Smooth muscle cell (in vitro differentiated cells): ENCODE measurements at regions not wholly inside any gene's neighbourhood (a gene's known extent, or its start where the extent isn't known, plus 50 kb on each side); places are given as distances from the start of the nearest gene placed in this dataset.

Source experiments
- DNase-seq: peaks from one replicate; lab custom pipeline; 2025; ENCODE audit not compliant: unreplicated experiment; lab: John Stamatoyannopoulos, UW
- H2AFZ ChIP-seq: fragments of 200-600 bp; sonication (generic); 2 replicates; pipeline ENCODE4 v1.6.0; 2016; ENCODE audit warnings: antibody characterized with exemption, low read depth, mild to moderate bottlenecking
- H3F3A ChIP-seq: fragments of 200-600 bp; sonication (generic); 2 replicates; pipeline ENCODE4 v1.6.0; 2017; ENCODE audit warnings: antibody characterized with exemption, low read depth
- H3K27ac ChIP-seq: fragments of 200-600 bp; sonication (generic); 2 replicates; pipeline ENCODE4 v1.5.1; 2016; ENCODE audit warnings: low read depth, mild to moderate bottlenecking
- H3K27me3 ChIP-seq: fragments of 200-600 bp; sonication (generic); 2 replicates; pipeline ENCODE4 v1.6.1; 2016; ENCODE audit warnings: low read depth, mild to moderate bottlenecking
- H3K36me3 ChIP-seq: fragments of 200-600 bp; sonication (generic); 2 replicates; pipeline ENCODE4 v1.5.1; 2016; ENCODE audit warnings: low read depth
- H3K4me1 ChIP-seq: fragments of 200-600 bp; sonication (generic); 2 replicates; pipeline ENCODE4 v1.5.1; 2016; ENCODE audit warnings: low read depth
- H3K4me2 ChIP-seq: fragments of 200-600 bp; sonication (generic); 2 replicates; pipeline ENCODE4 v1.6.0; 2016; ENCODE audit warnings: mild to moderate bottlenecking
- H3K4me3 ChIP-seq: fragments of 200-600 bp; sonication (generic); 2 replicates; pipeline ENCODE4 v1.5.1; 2016; ENCODE audit warnings: mild to moderate bottlenecking
- H3K79me2 ChIP-seq: fragments of 200-600 bp; sonication (generic); 2 replicates; pipeline ENCODE4 v1.6.0; 2016; ENCODE audit warnings: low read depth, mild to moderate bottlenecking
- H3K9ac ChIP-seq: fragments of 200-600 bp; sonication (generic); 2 replicates; pipeline ENCODE4 v1.6.0; 2016; ENCODE audit warnings: low read depth
- H3K9me3 ChIP-seq: fragments of 200-600 bp; sonication (generic); replicated peaks from 2 replicates; pipeline ENCODE4 v1.5.1; 2016; ENCODE audit warnings: low read depth
- H4K20me1 ChIP-seq: fragments of 200-600 bp; sonication (generic); 2 replicates; pipeline ENCODE4 v1.6.0; 2016; ENCODE audit warnings: low read depth
- WGBS: methylation state at CpG from one replicate; pipeline ENCODE4 v1.1.7; 2016; ENCODE audit warnings: low lambda C conversion rate; 5-methylcytosine and 5-hydroxymethylcytosine counted together
- TF ChIP-seq, protein P1 (sequence below): fragments of 200-600 bp; sonication (generic); IDR thresholded peaks from 2 replicates; pipeline ENCODE4 v1.5.1; 2017; ENCODE audit warnings: borderline replicate concordance, mild to moderate bottlenecking, antibody characterized with exemption; ENCODE audit not compliant: insufficient read depth, poor library complexity, severe bottlenecking

DNA sequence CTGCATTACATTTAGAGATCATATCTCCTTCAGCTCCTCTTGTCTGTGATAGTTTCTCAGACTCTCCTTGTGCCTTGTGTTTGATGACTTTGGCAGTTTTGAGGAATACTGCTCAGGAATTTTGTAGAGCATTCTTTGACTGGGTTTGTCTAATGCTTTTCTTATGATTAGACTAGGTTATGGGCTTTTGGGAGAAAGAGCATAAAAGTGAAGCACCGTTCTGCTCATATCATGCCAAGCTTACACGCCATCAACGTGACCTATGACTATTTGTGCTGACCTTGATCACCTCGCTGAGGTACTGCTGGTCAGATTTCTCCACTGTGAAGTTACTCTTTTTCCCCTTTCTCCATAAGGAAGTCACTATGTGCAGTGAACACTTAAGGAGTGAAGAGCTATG is 256.0 kb downstream of the LY86 start:
- no peaks in the 10 kb centered on the region for H3F3A ChIP-seq
- no peaks in the 10 kb centered on the region for H4K20me1 ChIP-seq
- no peaks in the 10 kb centered on the region for H3K27me3 ChIP-seq

DNA sequence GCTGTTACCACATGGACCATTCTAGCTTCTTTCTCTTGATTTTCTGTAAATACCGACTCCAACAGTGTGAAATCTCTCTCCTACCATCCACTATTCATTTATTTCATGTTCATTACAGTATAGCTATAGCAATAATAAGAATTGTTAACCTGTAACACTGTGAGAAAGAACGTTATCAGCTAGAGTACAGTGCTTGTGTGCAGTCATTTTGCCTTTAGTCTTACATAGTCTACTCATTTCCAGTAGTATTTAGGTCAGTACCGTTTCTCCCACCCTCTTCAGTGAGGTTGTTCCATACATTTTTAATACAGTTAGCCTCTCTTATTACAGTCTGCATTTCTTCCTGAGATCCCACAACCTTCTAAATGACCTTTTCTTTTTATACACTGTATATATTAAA is 257.1 kb downstream of the LY86 start:
- Histone ChIP-seq H3K4me2 (no peak overlapping the region), H4K20me1 (no peaks in the 10 kb centered on the region), H3K79me2 (no peaks in the 10 kb centered on the region), H3K27ac (no peak overlapping the region), H3K9ac (no peak overlapping the region), H3K9me3 (no peaks in the 10 kb centered on the region), H3K4me3 (no peak overlapping the region), H3K27me3 (no peaks in the 10 kb centered on the region), H2AFZ (no peak overlapping the region), H3K36me3 (no peaks in the 10 kb centered on the region), H3F3A (no peaks in the 10 kb centered on the region), H3K4me1 (no peaks in the 10 kb centered on the region)
- TF ChIP-seq, protein P1, sequence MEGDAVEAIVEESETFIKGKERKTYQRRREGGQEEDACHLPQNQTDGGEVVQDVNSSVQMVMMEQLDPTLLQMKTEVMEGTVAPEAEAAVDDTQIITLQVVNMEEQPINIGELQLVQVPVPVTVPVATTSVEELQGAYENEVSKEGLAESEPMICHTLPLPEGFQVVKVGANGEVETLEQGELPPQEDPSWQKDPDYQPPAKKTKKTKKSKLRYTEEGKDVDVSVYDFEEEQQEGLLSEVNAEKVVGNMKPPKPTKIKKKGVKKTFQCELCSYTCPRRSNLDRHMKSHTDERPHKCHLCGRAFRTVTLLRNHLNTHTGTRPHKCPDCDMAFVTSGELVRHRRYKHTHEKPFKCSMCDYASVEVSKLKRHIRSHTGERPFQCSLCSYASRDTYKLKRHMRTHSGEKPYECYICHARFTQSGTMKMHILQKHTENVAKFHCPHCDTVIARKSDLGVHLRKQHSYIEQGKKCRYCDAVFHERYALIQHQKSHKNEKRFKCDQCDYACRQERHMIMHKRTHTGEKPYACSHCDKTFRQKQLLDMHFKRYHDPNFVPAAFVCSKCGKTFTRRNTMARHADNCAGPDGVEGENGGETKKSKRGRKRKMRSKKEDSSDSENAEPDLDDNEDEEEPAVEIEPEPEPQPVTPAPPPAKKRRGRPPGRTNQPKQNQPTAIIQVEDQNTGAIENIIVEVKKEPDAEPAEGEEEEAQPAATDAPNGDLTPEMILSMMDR, result no peak
- DNase-seq, result no peak
- WGBS, result 78% methylated on average over 3 of the region's 3 CpGs

More for the DNA sequence above, 256.0 kb downstream of the LY86 start:
- no peak overlapping the region for H2AFZ ChIP-seq
- no peak overlapping the region for H3K27ac ChIP-seq
- no peaks in the 10 kb centered on the region for H3K36me3 ChIP-seq
- DNase-seq, result no peak
- 85% methylated on average over 4 of the region's 4 CpGs for WGBS
- H3K79me2 ChIP-seq, result no peaks in the 10 kb centered on the region
- no peaks in the 10 kb centered on the region for H3K9me3 ChIP-seq
- H3K4me2 ChIP-seq, result no peak overlapping the region
- H3K4me3 ChIP-seq, result no peak overlapping the region
- TF ChIP-seq, protein P1, result no peak
- no peak overlapping the region for H3K9ac ChIP-seq
- H3K4me1 ChIP-seq, result no peaks in the 10 kb centered on the region

DNA sequence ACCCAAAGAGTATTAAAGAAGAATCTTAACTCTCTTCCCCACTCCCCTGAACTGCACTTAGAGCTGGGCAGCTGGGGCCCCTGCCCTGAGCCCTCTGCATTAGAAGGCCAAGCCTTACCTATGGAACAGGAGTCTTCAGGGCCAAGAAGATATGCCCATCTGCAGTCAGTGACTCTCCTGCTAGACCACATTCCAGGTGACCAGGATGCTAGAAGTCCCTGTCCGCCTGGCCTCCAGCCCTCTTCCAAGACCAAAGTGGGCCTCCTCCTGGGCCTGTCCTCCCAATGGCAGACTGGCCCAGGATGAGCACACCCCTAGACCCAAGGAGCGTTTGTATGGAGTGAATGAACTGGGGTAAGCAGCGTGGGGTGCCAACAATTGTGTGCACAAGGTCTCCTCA is 259.1 kb downstream of the LY86 start:
- H3K9me3 ChIP-seq, result no peaks in the 10 kb centered on the region
- no peaks in the 10 kb centered on the region for H3K79me2 ChIP-seq
- no peaks in the 10 kb centered on the region for H4K20me1 ChIP-seq
- no peak overlapping the region for H3K9ac ChIP-seq
- H3K27ac ChIP-seq, result no peak overlapping the region
- 75% methylated on average over 3 of the region's 3 CpGs for WGBS
- no peaks in the 10 kb centered on the region for H3K4me1 ChIP-seq
- no peak overlapping the region for H3K4me2 ChIP-seq
- no peak overlapping the region for H2AFZ ChIP-seq
- H3F3A ChIP-seq, result no peaks in the 10 kb centered on the region
- TF ChIP-seq, protein P1, result no peak
- H3K27me3 ChIP-seq, result no peaks in the 10 kb centered on the region
- no peak for DNase-seq
- H3K4me3 ChIP-seq, result no peak overlapping the region
- no peaks in the 10 kb centered on the region for H3K36me3 ChIP-seq
